MCF 10A (cell line): ENCODE measurements at regions not wholly inside any gene's neighbourhood (a gene's known extent, or its start where the extent isn't known, plus 50 kb on each side); places are given as distances from the start of the nearest gene placed in this dataset.
A peak's percentile ranks its signal among the peaks of the same experiment; 100 is the strongest.

ENCODE experiments used
- BruUV-seq: library from RNA; stranded (reverse); fragments of 400-500 nt; replicated peaks from 2 replicates; lab custom pipeline; 2021; lab: Mats Ljungman, UMichigan
- CTCF ChIA-PET: fragments of 300-600 bp; sonication (Branson Sonifier 250); formaldehyde crosslinking; extraction: SDS; loops from one replicate; lab custom pipeline; 2021; ENCODE audit warnings: antibody characterized with exemption, inconsistent platforms; lab: Yijun Ruan, JAX
- POLR2A ChIA-PET: fragments of 300-600, 350-650 bp; sonication (Branson Sonifier 250); formaldehyde crosslinking; extraction: SDS; loops from one replicate; lab custom pipeline; 2020; ENCODE audit warnings: antibody characterized with exemption, inconsistent platforms; lab: Yijun Ruan, JAX
- DNase-seq: peaks from one replicate; pipeline ENCODE4 v3.0.0-alpha.2; 2018; ENCODE audit not compliant: unreplicated experiment
- H3K27ac Mint-ChIP-seq: one replicate; pipeline ENCODE4 v1.8.0; 2022; ENCODE audit warnings: mild to moderate bottlenecking, low read depth, mixed read lengths; ENCODE audit not compliant: unreplicated experiment
- H3K27me3 Mint-ChIP-seq: one replicate; pipeline ENCODE4 v1.8.0; 2022; ENCODE audit warnings: mixed read lengths; ENCODE audit not compliant: insufficient read depth, unreplicated experiment
- H3K36me3 Mint-ChIP-seq: one replicate; pipeline ENCODE4 v1.8.0; 2022; ENCODE audit warnings: mild to moderate bottlenecking, moderate library complexity, mixed read lengths; ENCODE audit not compliant: insufficient read depth, unreplicated experiment
- H3K4me1 Mint-ChIP-seq: one replicate; pipeline ENCODE4 v1.8.0; 2022; ENCODE audit warnings: mixed read lengths; ENCODE audit not compliant: insufficient read depth, unreplicated experiment
- H3K4me3 Mint-ChIP-seq: one replicate; pipeline ENCODE4 v1.8.0; 2022; ENCODE audit warnings: mild to moderate bottlenecking, moderate library complexity, mixed read lengths; ENCODE audit not compliant: unreplicated experiment
- H3K9me3 Mint-ChIP-seq: one replicate; pipeline ENCODE4 v1.8.0; 2022; ENCODE audit warnings: mixed read lengths; ENCODE audit not compliant: unreplicated experiment
- CTCF ChIP-seq: fragments of 200-600 bp; IDR thresholded peaks from one replicate; pipeline ENCODE4 v1.8.0; 2022; ENCODE audit warnings: antibody characterized with exemption, mild to moderate bottlenecking; ENCODE audit not compliant: unreplicated experiment
- intact Hi-C: fragments of 100-400 bp; cut with micrococcal nuclease; formaldehyde crosslinking; loops from 2 replicates; pipeline ENCODE4 v1.14.1; 2022

DNA sequence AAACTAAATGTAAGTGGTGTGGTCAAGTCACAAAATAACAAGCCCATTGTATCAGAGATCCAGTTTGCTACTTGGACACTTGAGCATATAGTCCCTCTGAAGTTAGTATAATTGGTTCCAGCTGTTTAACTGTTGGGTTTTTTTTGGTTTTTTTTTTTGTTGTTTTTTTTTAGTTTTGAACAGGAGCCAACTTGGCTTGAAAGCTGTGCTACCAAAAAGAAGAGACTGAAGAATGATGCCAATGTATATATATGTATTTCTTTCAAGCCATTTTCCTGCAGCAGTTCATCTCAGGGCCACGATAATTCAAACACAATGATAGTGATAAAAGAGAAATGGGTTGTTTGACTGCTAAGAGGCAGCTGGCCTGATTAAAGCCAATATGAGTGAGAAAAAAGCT is 138.3 kb downstream of the PCDH18 start:
- H3K4me3 Mint-ChIP-seq: no peak overlapping the region
- no peaks in the 10 kb centered on the region for H3K36me3 Mint-ChIP-seq
- no peak for TF ChIP-seq CTCF
- DNase-seq: no peak
- POLR2A ChIA-PET: interaction anchor here (0.6 to 0.9 kb wide), 2 partner anchors 26 to 1127 kb away, joined by 3 read pairs; no protein-coding TSS in a partner anchor
- intact Hi-C loops: no loop called here
- no peaks in the 10 kb centered on the region for H3K27me3 Mint-ChIP-seq
- CTCF ChIA-PET: no interaction called here
- no TSS peak for BruUV-seq
- H3K27ac Mint-ChIP-seq: no peak overlapping the region
- no peaks in the 10 kb centered on the region for H3K9me3 Mint-ChIP-seq
- no peaks in the 10 kb centered on the region for H3K4me1 Mint-ChIP-seq

DNA sequence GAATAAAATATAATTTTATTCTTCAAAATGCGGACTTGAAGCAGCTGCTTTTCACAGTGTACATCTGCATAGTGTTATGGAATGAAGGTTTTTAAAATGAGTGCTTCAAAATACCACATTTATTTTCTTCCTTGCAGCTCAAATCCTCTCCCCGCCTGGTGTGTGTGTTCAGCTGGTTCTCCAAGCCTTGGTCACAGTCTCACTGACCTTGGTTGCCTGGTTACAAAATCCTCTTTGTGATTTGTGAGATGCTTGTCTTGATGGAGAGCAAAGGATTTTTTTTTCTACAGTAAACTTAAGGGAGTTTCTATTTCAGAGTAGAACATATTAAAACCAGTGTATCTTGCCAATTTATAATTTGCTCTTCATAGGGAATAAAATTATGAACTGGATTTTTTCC is 139.2 kb downstream of the PCDH18 start:
- intact Hi-C loops: no loop called here
- POLR2A ChIA-PET: no interaction called here
- CTCF ChIA-PET: no interaction called here
- Mint-ChIP-seq H3K27me3 (no peaks in the 10 kb centered on the region), H3K4me3 (no peak overlapping the region), H3K27ac (no peak overlapping the region), H3K36me3 (no peaks in the 10 kb centered on the region), H3K9me3 (no peaks in the 10 kb centered on the region), H3K4me1 (no peaks in the 10 kb centered on the region)
- no TSS peak for BruUV-seq
- no peak for DNase-seq
- TF ChIP-seq CTCF: no peak

- H3K9me3 Mint-ChIP-seq: peaks cover 4% of the 10 kb centered on the region
- H3K4me1 Mint-ChIP-seq: no peaks in the 10 kb centered on the region
- ChIA-PET CTCF (no interaction called here), POLR2A (interaction anchor here (1.2 kb wide), 1 partner anchor 23 kb away, joined by 4 read pairs; no protein-coding TSS in a partner anchor)
- no peak for TF ChIP-seq CTCF
- intact Hi-C loops: no loop called here
- DNase-seq: peak; percentile 34
- no peaks in the 10 kb centered on the region for H3K36me3 Mint-ChIP-seq
- H3K4me3 Mint-ChIP-seq: no peak overlapping the region
- H3K27me3 Mint-ChIP-seq: no peaks in the 10 kb centered on the region
- BruUV-seq: no TSS peak
- peak overlapping the region; percentile 57 for H3K27ac Mint-ChIP-seq
Observed at GRCh38 chr4:137390707-137391106, 141.6 kb downstream of the PCDH18 start.

DNA sequence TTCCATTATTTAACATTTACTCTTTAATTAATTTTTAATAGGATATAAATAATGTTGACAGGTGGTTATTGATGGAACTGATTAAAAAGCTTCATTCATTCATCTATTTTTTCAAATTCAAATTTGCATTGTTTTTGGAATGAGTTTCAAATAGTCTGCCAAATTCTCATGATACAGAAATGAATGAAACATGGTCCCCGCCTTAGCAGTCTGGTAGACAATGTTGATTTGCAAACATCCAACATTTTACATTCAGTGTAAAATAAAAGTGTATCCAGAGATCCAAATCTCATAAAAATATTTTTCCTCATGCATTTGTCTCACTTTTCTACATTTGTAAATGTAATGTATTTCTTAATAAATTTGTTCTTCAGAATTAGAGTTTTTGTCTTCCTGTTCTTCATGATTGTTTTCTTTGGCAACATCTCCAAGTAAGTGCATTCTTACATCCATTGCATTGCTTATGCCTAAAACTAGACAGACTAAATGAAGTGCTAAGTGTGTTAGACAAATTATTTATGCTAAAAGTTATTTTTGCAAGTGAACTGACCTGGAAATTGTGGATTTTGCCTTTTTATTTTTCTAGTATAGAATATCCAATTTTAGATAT is 142.3 kb downstream of the PCDH18 start:
- no peaks in the 10 kb centered on the region for H3K4me1 Mint-ChIP-seq
- peak; percentile 43 for DNase-seq
- H3K4me3 Mint-ChIP-seq: no peak overlapping the region
- no peaks in the 10 kb centered on the region for H3K27me3 Mint-ChIP-seq
- H3K36me3 Mint-ChIP-seq: no peaks in the 10 kb centered on the region
- ChIA-PET POLR2A (interaction anchor here (1.2 kb wide), 1 partner anchor 23 kb away, joined by 4 read pairs; no protein-coding TSS in a partner anchor), CTCF (no interaction called here)
- H3K27ac Mint-ChIP-seq: no peak overlapping the region
- BruUV-seq: no TSS peak
- intact Hi-C loops: no loop called here
- no peak for TF ChIP-seq CTCF
- H3K9me3 Mint-ChIP-seq: peaks cover 7% of the 10 kb centered on the region
